Lower leg skin (tissue), 4 donors: ENCODE measurements at regions not wholly inside any gene's neighbourhood (a gene's known extent, or its start where the extent isn't known, plus 50 kb on each side); places are given as distances from the start of the nearest gene placed in this dataset.
"Not testable (repeated sequence)": the region's sequence is repeated elsewhere in the genome, so short reads cannot be mapped to it uniquely, and the experiment has no call there.

Experiments
- DNase-seq, 2 donors: peaks; one replicate each; pipeline ENCODE4 v3.0.0-alpha.2; 2019; ENCODE audit warnings: low spot score in 2 of 2
- H3K4me3 ChIP-seq: fragments of 200-600 bp; sonication (generic); 2 replicates; pipeline ENCODE4 v1.5.1; 2017; ENCODE audit warnings: mild to moderate bottlenecking, low read depth; ENCODE audit not compliant: poor library complexity, severe bottlenecking
- POLR2A ChIP-seq, 2 donors: fragments of 450-650 bp; IDR thresholded peaks; one replicate each; pipeline ENCODE4 v1.6.1; 2016 to 2017; ENCODE audit warnings: antibody characterized with exemption in 2 of 2, mild to moderate bottlenecking in 1 of 2, moderate library complexity in 1 of 2
- WGBS, 2 donors: methylation state at CpG; one replicate each; pipeline ENCODE4 v1.1.5; 2018; 5-methylcytosine and 5-hydroxymethylcytosine counted together
- intact Hi-C: fragments of 100-400 bp; cut with DNase I; formaldehyde crosslinking; loops from one replicate; pipeline ENCODE4 v1.15.0; 2023; ENCODE audit warnings: low total_unique reads
- TF ChIP-seq, protein P1 (sequence below), 3 donors: fragments of 450-650 bp; IDR thresholded peaks; one replicate each; pipeline ENCODE4 v1.5.1; 2016; ENCODE audit warnings: antibody characterized with exemption in 3 of 3, mild to moderate bottlenecking in 3 of 3, moderate library complexity in 2 of 3

DNA sequence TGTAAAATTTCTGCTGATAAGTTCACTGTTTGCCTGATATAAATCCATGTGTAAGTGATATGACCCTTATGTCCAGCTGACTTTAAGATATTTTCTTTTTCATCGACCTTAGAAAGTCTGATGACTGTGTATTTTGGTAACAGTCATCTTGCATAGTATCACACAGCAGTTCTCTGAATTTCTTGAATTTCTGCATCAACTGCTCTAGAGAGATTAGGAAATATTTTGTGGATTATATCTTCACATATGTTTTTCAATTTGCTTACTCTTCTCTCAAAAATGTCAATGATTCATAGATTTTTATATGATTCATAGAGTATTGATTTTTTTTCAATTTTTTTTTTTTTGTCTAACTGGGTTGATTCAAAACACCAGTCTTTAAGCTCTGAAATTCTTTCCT, 945.3 kb downstream of the TRIB2 start:
- WGBS, 2 donors: 60 to 83% methylated on average over 1 of the region's 1 CpG
- no peak overlapping the region for H3K4me3 ChIP-seq
- no peak for DNase-seq
- intact Hi-C loops: no loop called here
- TF ChIP-seq POLR2A (IDR thresholded peaks at IDR 0.05): no peak
- TF ChIP-seq, protein P1, sequence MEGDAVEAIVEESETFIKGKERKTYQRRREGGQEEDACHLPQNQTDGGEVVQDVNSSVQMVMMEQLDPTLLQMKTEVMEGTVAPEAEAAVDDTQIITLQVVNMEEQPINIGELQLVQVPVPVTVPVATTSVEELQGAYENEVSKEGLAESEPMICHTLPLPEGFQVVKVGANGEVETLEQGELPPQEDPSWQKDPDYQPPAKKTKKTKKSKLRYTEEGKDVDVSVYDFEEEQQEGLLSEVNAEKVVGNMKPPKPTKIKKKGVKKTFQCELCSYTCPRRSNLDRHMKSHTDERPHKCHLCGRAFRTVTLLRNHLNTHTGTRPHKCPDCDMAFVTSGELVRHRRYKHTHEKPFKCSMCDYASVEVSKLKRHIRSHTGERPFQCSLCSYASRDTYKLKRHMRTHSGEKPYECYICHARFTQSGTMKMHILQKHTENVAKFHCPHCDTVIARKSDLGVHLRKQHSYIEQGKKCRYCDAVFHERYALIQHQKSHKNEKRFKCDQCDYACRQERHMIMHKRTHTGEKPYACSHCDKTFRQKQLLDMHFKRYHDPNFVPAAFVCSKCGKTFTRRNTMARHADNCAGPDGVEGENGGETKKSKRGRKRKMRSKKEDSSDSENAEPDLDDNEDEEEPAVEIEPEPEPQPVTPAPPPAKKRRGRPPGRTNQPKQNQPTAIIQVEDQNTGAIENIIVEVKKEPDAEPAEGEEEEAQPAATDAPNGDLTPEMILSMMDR (IDR thresholded peaks at IDR 0.05): no peak

DNA sequence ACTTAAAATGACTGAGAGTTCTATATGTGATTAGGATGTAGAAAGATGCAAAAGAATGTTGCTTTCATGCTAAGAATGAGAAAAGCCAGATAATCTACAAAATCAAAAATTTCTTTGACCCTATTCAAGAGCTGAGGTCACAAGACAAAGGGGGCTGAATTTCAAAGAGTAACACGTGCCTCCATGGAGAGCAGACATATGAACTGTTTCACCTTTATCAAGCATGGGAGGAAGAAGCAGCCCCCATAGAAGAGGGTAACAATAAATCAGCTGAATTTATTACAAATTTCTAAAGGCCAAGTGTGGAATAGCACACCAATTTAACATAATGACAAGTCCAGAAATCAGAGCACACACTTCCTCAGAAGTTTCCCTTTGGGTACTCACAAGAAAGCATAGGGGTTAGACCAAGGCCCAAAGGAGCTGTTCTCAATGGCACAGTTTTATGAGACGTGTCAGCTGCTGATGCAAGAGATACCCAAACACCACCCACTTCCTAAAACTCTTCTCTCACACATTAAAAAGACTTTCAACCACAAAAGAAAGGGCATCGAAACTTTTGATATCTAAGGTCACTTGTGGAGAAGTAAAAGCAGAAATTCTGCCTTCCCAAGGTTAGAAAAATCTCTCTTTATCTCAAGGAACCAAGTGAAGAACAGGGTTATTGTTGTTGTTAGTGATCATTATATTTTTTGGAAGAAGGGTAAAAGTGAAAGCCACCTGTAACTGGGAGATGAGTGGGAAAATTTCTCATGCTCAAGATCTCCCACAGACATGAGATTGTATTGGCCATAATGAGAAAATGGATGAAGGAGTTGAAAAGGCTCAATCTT, 950.1 kb downstream of the TRIB2 start:
- H3K4me3 ChIP-seq: no peak overlapping the region
- WGBS, 2 donors: 54 to 67% methylated on average over 3 of the region's 3 CpGs
- no peak for DNase-seq
- intact Hi-C loops: no loop called here
- TF ChIP-seq, protein P1 (IDR thresholded peaks at IDR 0.05): no peak
- TF ChIP-seq POLR2A (IDR thresholded peaks at IDR 0.05): no peak

DNA sequence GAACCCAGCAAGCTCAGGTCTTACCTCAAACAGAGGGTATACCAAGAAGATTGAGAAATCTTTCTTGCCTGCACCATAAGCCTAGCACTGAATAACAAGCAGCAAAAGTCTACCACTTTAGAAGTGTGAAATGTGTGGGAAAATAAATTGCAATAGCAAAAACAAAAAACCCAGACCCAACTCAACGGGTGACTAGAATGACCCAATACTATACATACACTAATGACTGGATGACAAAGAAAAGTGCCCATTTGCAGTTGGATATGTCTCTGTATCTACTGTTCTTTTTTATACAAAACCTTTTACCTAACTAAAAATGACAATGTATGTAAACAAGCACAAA, 950.6 kb downstream of the TRIB2 start:
- no peak overlapping the region for H3K4me3 ChIP-seq
- intact Hi-C loops: no loop called here

DNA sequence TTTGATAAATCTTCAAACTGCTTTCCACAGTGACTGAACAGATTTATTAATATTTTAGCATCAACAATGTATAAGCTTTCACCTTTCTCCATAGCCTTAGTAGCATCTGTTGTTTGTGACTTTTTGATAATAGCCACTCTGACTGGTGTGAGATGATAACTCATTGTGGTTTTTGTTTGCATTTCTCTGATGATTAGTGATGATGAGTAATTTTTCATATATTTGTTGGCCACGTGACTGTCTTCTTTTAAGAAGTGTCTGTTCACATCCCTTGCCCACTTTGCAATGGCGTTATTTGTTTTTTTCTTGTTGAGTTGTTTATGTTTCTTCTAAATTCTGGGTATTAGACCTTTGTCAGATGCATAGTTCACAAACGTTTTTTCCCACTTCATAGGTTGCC, 952.9 kb downstream of the TRIB2 start:
- TF ChIP-seq, protein P1 (IDR thresholded peaks at IDR 0.05): no peak
- no peak for TF ChIP-seq POLR2A (IDR thresholded peaks at IDR 0.05)
- H3K4me3 ChIP-seq: no peak overlapping the region
- intact Hi-C loops: no loop called here
- DNase-seq: no peak
- WGBS, 2 donors: 48 to 57% methylated on average over 3 of the region's 3 CpGs

More for the DNA sequence above, 950.6 kb downstream of the TRIB2 start:
- WGBS, 2 donors: 89 to 90% methylated on average over 1 of the region's 1 CpG
- no peak for DNase-seq
- TF ChIP-seq POLR2A (IDR thresholded peaks at IDR 0.05): no peak
- TF ChIP-seq, protein P1 (IDR thresholded peaks at IDR 0.05): no peak

DNA sequence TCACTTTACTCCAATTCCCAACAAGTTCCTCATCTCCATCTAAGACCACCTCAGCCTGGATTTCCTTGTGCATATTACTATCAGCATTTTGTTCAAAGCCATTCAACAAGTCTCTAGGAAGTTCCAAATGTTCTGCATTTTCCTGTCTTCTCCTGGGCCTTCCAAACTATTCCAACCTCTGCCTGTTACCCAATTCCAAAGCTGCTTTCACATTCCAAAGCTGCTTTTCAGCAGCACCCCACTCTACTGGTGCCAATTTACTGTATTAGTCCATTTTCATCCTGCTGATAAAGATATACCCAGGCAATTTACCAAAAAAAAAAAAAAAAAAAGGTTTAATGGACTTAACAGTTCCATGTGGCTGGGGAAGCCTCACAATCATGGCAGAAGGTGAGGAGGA, 957.1 kb downstream of the TRIB2 start:
- H3K4me3 ChIP-seq, DNase-seq, intact Hi-C loops: not testable (repeated sequence)

DNA sequence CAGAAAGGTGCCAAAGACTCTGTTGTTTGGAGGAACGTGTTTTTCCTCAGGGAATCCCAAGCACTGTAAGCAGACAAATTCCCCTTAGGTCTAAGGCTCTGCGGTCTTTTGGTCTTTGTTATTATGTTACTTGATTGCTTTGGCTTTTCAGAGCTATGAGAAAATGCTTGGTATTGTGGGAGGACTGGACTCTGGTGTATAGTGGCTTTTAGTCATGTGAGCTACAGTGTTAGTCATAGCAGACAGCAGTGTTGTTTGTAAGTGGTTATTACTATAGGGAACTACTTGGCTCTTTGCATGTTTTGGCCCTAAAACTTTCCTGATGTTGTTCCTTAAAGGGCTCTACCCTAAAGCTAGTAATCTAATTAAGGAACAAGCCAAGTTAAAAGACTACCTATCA, 956.2 kb upstream of the LRATD1 start:
- intact Hi-C loops: no loop called here
- 44 to 52% methylated on average over 2 of the region's 2 CpGs for WGBS, 2 donors
- TF ChIP-seq, protein P1 (IDR thresholded peaks at IDR 0.05): no peak
- no peak for TF ChIP-seq POLR2A (IDR thresholded peaks at IDR 0.05)
- no peak for DNase-seq
- H3K4me3 ChIP-seq: no peak overlapping the region
